NCI-H345 (cell line): ENCODE measurements at regions not wholly inside any gene's neighbourhood (a gene's known extent, or its start where the extent isn't known, plus 50 kb on each side); places are given as distances from the start of the nearest gene placed in this dataset.

Experiments used
- DNase-seq: peaks from one replicate; lab custom pipeline; 2025; lab: John Stamatoyannopoulos, UW

- DNase-seq, result no peak
These were observed 160.6 kb downstream of the KLF6 start for GRCh38 chr10:3624367-3624766.

DNA sequence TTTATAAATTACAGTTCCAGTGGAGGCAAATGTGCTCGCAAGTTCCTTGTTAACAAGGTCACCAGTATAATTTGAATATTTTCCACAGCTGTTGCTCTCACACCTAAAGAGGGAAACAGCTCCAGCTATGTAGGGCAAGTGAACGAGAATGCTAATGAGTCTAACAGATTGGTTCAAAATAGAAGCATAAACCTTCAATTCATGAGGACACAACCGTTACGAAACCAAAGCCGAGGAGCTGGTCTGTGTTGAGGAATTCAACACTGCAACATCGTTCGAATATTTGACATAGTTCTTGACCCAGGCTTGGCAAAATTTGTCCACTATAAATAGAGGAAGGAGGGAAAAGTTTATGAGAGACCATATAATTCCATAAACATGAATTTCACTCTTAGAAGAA lies 161.3 kb downstream of the KLF6 start:
- no peak for DNase-seq

GRCh38 chr10:3622845-3623621 lies 162.0 kb downstream of the KLF6 start:
- DNase-seq, result no peak

- no peak for DNase-seq
These were observed 162.6 kb downstream of the KLF6 start for GRCh38 chr10:3622427-3622826.

GRCh38 chr10:3620818-3621217 lies 164.2 kb downstream of the KLF6 start:
- DNase-seq, result no peak

GRCh38 chr10:3619241-3619640 lies 165.8 kb downstream of the KLF6 start:
- peak; percentile 9 for DNase-seq

GRCh38 chr10:3616880-3617279 lies 168.1 kb downstream of the KLF6 start:
- DNase-seq, result no peak

- no peak for DNase-seq
These were observed 171.7 kb downstream of the KLF6 start for GRCh38 chr10:3613318-3613717.

GRCh38 chr10:3612183-3613001 lies 172.6 kb downstream of the KLF6 start:
- no peak for DNase-seq

- no peak for DNase-seq
These were observed 178.7 kb downstream of the KLF6 start for GRCh38 chr10:3606309-3606708.

- no peak for DNase-seq
These were observed 179.1 kb downstream of the KLF6 start for GRCh38 chr10:3605882-3606281.

DNA sequence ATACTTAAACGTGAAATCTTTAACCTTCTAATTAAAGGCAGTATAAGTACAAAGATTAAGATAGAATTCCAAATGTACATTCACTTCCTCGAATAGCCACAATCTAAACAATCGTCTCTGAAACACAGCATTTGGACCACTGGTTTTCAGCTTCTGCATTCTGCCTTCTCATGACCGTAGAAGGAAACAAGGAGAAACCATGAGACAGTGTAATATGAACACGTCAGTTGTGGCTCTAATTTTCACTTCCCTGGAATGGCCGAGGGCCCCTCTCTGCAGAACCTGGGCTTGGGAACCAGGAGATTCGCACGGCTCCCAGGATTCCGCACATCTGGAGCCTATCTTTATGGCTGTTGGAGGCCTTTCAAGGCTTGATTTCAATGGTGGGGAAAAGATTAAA lies 189.3 kb downstream of the KLF6 start:
- DNase-seq, result no peak

DNA sequence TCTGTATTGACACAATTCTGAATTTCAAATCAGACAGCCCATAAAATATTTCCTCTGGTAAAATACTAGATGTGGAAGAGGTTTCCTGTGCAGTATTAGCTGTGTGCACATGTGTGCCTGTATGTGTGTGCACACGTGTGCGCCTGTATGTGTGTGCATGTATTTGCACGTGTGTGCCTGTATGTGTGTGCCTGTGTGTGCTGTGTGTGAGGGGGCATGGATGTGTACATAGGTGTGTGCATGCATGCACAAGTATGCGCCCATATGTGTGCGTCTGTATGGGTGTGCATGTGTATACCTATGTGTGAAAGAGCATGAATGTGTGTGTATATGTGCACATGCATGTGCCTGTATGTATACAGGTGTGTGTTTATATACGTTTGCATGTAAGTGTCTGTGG lies 191.4 kb downstream of the KLF6 start:
- no peak for DNase-seq

DNA sequence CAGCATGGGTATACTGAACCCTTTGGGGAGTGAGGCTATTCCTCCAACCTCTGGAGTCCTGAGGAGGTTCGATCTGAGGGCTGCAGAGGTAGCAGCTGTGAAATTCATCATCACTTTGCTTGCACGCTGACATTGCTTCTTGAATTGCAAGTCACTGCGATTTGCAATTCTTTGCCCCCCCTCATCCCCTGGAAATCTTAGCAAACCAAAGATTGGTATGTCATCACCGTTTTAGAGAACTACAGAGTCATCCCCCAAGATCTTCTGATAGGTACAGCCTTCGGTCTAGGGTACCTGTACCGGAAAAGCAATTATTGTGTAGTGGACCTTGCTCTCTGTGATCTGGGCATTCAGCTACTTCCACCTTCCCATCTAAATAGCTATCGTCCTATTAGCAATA lies 192.6 kb downstream of the KLF6 start:
- DNase-seq, result no peak

- DNase-seq, result no peak
These were observed 196.2 kb downstream of the KLF6 start for GRCh38 chr10:3588816-3589215.

- no peak for DNase-seq
These were observed 196.7 kb downstream of the KLF6 start for GRCh38 chr10:3588346-3588745.

- no peak for DNase-seq
These were observed 199.9 kb downstream of the KLF6 start for GRCh38 chr10:3584926-3585784.

DNA sequence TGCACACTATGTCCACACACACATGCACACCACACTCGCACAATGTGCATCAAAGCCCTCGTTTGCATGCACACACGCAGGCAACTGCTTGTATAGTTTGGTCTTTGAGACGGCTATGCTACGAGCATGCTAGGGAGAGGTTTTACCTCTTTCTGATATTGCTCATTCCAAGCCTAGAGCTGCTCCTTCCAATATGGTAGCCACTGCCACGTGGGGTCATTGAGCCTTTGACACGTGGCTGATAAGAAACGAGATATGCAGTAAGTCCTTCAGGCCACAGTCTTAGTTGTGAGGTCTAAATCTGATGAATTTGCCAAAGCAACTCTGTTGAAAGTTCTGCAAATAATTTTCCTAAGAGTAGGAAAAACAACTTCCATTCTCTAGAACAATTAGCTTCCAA lies 204.4 kb downstream of the KLF6 start:
- no peak for DNase-seq

- no peak for DNase-seq
These were observed 205.2 kb downstream of the KLF6 start for GRCh38 chr10:3579845-3580244.

GRCh38 chr10:3578682-3579081 lies 206.3 kb downstream of the KLF6 start:
- no peak for DNase-seq

DNA sequence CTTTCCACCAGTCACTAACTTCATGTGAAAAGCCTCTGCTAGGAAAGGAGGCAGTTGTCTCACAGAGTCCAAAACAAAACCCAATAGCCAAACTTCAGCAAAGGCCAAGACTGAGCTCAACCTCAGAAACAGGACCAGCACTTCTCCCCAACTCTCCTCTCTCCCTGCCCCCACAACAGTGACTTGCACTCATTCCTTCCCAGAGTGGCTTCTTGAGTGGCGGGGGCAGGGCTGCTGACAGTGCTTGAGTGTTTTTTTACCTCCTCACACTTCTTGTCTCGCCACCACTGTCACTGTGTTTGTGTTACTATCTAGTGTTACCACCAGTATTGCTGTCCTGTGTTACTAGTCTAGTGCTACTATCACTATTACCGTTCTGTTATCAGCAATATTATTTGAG lies 206.8 kb downstream of the KLF6 start:
- no peak for DNase-seq

DNA sequence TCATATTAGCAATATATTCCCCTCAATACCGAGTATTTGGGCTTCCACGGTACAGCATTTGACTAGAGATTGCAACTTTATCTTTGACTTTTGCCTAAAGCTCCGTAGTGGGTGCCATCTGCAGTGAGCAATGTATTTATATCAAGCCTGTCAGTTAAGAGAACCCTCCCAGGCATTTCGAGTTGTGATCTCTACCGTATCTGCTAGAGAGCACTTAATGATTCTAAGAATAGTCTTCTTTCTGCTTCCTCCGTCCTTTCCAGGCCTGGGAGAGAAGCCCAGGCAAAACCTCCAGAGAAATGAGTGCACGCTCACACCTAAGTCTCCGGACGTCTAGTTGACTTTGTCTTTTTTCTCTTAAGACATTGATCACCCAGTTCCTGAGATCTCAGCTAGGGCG lies 210.6 kb downstream of the KLF6 start:
- DNase-seq, result no peak

DNA sequence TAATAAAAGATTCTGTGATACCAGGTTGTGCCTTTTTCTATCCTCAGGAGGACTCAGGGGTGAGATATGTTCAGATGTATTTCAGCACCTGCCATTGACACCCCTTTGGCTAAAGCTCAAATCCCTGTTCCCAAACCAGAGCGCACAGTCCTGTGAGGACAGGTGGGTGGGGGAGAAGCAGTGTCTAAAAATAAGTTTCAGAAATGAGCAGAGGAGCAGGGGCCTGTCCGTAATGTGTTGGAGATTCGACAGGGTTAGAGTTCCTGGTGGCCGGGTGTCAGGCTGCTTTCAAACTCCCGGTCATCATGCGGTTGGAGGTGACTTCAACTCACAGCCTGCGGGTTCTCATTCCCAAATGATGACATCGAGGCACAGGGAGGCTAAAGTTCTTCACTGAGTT lies 211.5 kb downstream of the KLF6 start:
- DNase-seq, result no peak
